GM19238 (cell line): ENCODE measurements at regions not wholly inside any gene's neighbourhood (a gene's known extent, or its start where the extent isn't known, plus 50 kb on each side); places are given as distances from the start of the nearest gene placed in this dataset.
"Not testable (repeated sequence)": the region's sequence is repeated elsewhere in the genome, so short reads cannot be mapped to it uniquely, and the experiment has no call there.

Source experiments
- DNase-seq: peaks from one replicate; pipeline ENCODE4 v3.0.0; 2011; ENCODE audit warnings: low spot score; ENCODE audit not compliant: insufficient read length

GRCh38 chr1:195701149-195701548 is 907.1 kb downstream of the KCNT2 start:
- no peak for DNase-seq

GRCh38 chr1:195697130-195697529 is 911.1 kb downstream of the KCNT2 start:
- DNase-seq, result no peak

GRCh38 chr1:195686764-195687163 is 921.5 kb downstream of the KCNT2 start:
- DNase-seq, result no peak

GRCh38 chr1:195664628-195665027 is 943.6 kb downstream of the KCNT2 start:
- DNase-seq, result no peak

GRCh38 chr1:195663549-195664280 is 944.5 kb downstream of the KCNT2 start:
- no peak for DNase-seq

- no peak for DNase-seq
Observed at GRCh38 chr1:195656780-195657179, 951.5 kb downstream of the KCNT2 start.

- not testable (repeated sequence) for DNase-seq
Observed at GRCh38 chr1:195648875-195649274, 959.4 kb downstream of the KCNT2 start.

- no peak for DNase-seq
Observed at GRCh38 chr1:195637539-195637938, 970.7 kb downstream of the KCNT2 start.

- no peak for DNase-seq
Observed at GRCh38 chr1:195618287-195618686, 990.0 kb downstream of the KCNT2 start.

- DNase-seq, result no peak
Observed at GRCh38 chr1:195617106-195617505, 991.1 kb downstream of the KCNT2 start.

GRCh38 chr1:195608883-195609282 is 999.4 kb downstream of the KCNT2 start:
- no peak for DNase-seq

GRCh38 chr1:195606483-195606882 is 1001.8 kb downstream of the KCNT2 start:
- no peak for DNase-seq

GRCh38 chr1:195604287-195604686 is 1004.0 kb downstream of the KCNT2 start:
- DNase-seq, result no peak

- DNase-seq, result no peak
Observed at GRCh38 chr1:195597891-195598290, 1010.3 kb downstream of the KCNT2 start.

GRCh38 chr1:195594773-195595172 is 1013.5 kb downstream of the KCNT2 start:
- DNase-seq, result no peak

- DNase-seq, result no peak
Observed at GRCh38 chr1:195594322-195594721, 1013.9 kb downstream of the KCNT2 start.

GRCh38 chr1:195591917-195592672 is 1016.1 kb downstream of the KCNT2 start:
- no peak for DNase-seq

- DNase-seq, result no peak
Observed at GRCh38 chr1:195590649-195591048, 1017.6 kb downstream of the KCNT2 start.

GRCh38 chr1:195584870-195585624 is 1023.2 kb downstream of the KCNT2 start:
- no peak for DNase-seq

GRCh38 chr1:195580988-195581387 is 1027.3 kb downstream of the KCNT2 start:
- no peak for DNase-seq

- DNase-seq, result no peak
Observed at GRCh38 chr1:195577748-195578147, 1030.5 kb downstream of the KCNT2 start.

GRCh38 chr1:195576641-195577040 is 1031.6 kb downstream of the KCNT2 start:
- no peak for DNase-seq
